HG03139 (cell line): ENCODE measurements at regions not wholly inside any gene's neighbourhood (a gene's known extent, or its start where the extent isn't known, plus 50 kb on each side); places are given as distances from the start of the nearest gene placed in this dataset.

Experiments
- ATAC-seq: cut with Tn5 transposase; IDR thresholded peaks from one replicate; pipeline ENCODE4 v1.9.1; 2021; ENCODE audit not compliant: unreplicated experiment

DNA sequence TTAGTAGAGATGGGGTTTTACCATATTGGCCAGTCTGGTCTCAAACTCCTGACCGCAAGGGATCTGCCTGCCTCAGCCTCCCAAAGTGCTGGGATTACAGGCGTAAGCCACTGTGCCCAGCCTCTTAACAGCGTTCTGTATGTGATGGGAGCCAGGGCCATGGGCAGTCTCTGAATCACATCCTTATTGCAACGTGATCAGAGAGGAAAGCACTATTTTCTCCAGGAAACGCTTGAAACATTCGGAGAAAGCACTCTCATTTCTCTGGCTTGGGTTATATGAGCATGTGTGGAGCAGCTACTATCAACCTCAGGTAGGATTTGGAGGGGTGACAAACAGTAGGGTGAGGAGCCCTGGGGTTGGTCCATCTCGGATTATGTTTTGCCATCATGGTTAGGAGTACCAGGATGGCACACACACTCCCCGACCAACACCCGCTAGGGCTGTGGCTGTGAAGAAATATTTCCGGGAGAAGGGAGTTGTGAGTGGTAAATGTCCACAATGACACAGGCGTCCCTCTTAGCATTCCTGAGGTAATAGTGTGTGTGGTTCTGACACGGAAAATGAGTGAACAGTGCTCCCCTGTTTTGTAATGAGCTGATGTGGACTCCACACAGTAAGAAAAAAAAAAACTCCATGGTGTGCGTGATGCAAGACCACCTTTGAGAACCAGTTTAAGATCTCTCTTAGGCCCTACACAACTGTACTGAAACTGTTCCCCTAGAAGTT lies 406.2 kb upstream of the ZNF608 start:
- ATAC-seq = no peak

DNA sequence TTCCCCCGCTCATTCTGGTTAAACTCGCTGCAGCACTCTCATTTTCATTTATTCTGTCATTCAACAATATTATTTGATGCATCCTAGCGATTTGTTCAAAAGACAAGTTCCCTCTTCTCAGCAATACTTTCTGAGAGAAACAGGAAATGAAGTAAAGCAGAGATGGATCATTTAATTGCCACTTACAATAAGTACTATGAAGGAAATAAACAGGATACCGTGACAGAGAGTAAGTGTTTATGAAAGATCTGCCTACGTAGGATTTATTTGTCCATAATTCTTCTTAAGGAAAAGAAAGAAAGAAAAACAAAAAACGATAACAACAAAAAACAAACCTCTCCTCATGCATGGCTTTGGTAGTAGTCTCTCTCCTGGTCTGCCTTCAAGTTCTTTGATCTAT lies 406.8 kb upstream of the ZNF608 start:
- ATAC-seq = no peak

DNA sequence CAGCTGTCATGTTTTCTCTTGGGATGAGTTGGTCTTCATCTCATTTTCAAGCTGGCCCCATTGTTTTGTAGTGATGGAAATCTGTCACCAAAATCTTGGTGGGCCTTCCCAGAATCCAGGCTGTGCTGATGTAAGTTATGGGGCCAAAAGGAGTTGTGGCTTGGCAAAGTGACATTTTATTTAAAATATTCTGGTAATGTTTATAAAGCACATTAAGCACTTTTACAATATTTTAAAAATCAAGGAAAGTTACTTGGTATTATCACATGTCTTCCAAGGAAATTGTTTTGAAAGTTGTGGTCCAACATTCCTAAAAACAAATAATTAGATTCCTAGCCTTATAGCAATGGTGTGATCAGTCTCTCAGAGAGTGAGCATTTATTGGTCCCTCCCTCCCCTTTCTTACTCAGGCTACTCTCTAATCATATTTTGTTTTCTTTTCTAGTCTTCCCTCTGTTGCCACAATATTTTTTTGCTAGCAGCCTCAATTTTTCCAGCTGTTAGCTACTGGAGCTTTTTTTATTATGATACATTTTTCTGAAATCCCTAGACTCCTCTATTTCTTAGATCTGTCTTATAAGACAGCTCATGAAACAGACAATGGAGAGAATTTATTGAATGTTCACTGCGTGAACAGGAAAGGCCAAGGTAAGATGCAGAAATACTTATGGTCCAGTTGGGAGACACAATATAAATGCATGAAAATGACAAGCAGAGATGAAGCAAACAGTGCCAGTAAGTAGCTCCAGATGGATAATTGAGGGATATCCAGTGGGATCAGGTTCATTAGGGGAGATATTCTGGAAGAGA lies 408.1 kb upstream of the ZNF608 start:
- ATAC-seq = no peak

DNA sequence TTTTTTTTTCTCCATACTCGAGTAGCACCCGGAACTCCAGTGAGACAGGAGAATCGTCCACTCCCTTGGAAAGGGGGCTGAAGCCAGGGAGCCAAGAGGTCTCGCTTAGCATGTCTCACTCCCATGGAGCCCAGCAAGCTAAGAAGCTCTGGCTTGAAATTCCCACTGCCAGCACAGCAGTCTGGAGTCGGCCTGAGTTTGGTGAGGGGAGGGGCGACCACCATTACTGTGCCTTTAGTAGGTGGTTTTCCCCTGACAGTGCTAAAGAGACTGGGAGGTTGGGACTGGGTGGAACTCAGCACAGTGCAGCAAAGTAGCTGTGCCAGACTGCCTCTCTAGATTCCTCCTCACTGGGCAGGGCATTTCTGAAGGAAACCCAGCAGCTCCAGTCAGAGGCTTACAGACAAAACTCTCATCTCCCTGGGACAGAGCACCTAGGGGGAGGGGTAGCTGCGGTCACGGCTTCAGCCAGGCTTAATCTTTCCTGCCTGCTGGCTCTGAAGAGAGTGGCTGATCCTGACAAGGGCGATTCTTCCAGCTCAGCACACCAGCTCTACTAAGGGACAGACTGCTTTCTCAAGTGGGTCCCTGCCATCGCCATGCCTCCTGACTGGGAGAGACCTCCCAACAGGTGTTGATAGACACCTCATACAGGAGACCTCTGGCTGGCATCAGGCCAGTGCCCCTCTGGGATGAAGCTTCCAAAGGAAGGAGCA lies 414.5 kb upstream of the ZNF608 start:
- ATAC-seq = no peak

DNA sequence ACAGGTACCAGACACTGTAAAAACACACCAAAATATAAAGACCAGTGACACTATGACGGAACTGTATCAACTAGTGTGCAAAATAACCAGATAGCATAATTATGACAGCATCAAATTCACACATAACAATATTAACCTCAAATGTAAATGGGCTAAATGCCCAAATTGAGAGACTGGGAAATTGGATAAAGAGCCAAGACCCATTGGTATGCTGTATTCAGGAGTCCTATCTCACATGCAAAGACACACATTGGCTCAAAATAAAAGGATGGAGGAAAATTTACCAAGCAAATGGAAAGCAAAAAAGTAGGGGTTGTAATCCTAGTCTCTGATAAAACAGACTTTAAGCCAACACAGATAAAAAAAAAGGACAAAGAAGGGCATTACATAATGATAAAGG lies 416.3 kb upstream of the ZNF608 start:
- no peak for ATAC-seq

DNA sequence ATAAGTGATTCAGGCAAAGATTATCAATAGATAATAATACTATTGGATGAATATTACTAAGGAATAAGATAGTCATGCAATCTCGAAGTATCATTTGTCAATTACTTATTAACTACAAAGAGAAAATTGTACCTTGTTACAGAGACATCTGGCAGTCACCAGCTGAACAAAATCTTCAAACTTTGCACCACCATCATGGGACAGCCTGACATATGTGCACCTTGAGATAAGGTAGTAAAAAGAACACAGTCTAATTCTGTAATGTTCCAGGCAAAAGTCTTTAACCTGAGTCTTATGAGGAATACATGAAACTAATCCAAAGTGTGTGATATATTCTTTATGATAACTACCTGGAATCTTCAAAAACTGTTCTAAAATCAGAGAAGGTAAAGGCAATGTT lies 423.0 kb upstream of the ZNF608 start:
- ATAC-seq = no peak

DNA sequence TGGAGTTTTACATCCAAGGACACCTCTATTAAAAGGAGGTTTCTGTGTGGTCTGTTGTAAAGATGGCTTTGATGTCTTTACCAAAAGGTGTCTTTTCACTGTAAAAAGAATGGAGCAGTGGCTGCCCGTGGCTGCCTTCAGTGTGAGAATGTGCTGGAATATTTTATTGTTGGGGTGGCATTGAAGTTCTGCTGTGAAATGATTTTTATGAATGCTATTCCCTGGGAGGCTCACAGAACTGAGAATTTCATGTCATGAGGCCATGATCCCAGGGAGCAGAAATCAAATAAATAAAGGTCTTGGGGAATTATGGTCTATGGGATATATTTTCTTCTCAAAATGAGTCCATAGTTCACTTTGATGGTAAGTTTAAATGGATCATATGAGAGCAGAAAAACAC lies 425.2 kb upstream of the ZNF608 start:
- ATAC-seq = no peak

DNA sequence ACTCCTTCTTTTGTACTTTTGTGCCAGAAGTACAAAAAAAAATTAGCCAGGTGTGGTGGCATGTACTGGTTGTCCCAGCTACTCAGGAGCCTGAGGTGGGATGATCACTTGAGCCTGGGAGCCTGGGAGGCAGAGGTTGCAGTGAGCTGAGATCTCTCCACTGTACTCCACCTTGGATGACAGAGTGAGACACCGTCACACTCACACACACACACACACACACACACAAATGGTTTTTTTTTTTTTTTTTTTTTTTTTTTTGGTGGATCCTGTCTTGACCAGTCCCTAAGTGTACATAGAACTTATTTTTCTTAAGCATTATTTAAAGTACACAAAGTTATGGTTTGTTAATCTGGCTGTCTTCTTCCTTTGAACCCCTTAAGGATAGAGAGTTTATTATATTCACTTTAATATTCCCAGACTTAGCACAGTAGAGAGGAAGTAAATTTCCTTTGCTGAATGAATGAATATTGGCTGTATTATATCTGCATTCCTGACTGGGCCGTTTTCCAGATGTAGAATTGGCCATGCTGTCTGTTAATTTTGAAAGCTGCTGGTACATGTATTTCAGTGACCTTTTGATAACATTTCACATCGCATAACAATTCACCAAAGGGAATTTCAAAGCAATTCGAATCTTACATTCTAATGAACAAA lies 429.0 kb upstream of the ZNF608 start:
- ATAC-seq = no peak

DNA sequence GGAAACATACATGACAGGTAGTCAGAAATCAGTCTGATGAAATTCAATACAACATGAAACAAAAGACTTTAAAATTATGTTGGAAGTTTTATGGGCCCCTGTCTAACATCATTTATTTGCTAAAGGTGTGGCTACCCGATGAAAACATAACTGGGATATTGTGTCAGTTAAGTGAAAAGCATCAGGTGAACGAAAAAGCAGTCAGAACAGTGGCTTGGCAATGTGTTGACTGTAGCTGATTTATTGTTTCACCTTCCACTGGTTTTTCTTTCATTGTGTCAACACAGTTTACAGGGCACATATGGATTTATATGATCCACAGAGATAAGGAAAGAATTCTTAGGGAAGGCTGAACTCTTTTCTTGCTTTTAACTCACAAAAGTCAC lies 429.6 kb upstream of the ZNF608 start:
- no peak for ATAC-seq

DNA sequence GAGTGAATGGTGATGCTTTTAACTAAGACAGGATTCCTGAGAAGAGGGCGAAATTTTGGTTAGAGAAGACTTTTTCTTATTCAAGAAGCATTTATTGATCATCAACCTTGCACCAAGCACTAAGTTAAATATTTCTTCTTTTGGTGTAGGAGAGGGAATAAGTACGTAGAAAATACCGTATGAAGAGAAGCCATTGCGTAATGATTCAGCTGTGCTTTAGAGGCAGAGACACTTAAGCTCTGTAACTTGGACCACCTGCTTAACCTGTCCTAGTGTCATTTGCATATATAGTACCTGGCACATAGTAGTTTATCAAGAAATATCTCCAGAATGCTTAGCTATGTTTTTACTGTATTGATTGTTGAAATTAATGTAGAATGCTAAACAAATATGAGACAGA lies 430.9 kb upstream of the ZNF608 start:
- no peak for ATAC-seq

DNA sequence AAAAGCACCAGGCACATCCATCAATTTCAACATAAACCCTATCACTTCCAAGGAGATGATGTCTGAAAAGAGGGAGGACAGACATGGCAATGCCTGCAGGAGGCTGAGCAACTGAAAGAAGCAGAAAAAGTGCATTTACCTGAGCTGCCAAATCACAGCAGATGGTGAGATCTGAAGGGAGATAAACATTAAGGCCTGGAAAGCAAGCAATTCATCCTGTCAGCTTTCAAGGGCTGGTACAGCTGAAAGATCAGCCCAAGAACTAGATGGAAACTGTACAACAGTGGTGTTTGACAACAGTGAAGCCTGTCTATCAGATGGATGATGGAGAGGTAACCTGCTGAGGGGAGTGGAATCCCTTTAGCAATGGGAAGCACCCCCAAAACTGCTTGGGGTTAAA lies 433.2 kb upstream of the ZNF608 start:
- ATAC-seq = no peak

DNA sequence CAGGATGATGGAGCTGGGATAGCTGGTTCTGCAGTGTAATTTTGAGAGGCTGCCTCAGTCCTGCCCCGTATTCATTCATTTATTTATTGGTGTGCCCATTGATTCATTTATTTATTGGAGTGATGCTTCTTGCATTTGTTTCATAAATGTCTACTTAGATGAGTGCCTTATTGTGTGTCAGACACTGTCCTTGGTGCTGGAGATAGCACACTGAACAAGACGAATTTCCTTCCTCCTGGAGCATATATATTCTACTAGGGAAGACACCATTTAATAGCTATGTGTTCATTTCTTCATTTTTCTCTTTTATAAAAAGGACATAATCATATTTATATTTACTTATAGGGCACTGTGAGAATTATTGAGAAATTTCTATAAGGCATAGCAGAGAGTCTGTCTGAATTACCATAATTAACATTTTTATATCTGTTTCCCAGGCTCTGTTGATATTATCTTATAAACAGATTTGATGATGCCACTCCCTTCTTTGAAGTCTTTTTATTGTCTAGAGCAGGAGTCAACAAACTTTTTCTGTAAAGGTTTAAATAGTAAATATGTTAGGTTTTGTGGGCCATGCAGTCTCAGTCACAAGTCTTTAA lies 433.9 kb upstream of the ZNF608 start:
- ATAC-seq = no peak

DNA sequence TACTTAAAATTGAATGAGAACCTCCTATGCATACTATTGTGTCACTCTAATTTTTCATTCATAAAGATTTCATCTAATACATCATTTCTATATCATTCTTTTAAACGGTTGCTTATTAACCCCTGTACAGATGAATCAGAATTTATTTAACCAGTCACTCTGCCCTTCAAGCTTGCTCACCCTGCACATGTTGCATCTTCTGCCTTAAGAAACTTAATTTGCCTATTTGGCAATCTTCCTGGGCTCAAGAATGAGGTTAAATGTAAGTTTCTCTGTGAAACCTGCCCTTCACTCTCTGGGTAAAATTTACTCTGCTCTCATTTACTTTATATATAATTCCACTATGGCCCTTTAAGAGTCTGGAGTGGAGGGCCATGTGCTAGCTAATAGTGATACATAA lies 434.7 kb upstream of the ZNF608 start:
- ATAC-seq = no peak

DNA sequence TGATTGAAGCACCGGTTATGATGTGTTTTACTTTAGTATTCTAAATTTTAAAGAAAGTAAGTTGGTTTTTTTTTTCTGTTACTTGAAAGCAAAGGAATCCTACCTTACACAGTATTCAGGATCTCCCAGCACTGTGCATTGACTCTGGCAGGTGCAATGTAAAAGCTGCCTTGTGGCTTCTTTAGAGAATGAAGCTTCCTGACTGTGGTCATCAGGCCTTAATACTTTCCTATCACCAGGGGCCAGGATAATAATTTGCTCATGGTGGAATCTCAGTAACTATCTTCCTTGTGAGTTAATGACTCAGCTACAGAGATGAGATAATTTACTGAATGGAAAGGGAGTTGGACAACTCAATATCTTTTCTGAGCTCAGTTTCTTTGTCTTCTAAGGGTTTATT lies 435.5 kb upstream of the ZNF608 start:
- ATAC-seq = no peak

DNA sequence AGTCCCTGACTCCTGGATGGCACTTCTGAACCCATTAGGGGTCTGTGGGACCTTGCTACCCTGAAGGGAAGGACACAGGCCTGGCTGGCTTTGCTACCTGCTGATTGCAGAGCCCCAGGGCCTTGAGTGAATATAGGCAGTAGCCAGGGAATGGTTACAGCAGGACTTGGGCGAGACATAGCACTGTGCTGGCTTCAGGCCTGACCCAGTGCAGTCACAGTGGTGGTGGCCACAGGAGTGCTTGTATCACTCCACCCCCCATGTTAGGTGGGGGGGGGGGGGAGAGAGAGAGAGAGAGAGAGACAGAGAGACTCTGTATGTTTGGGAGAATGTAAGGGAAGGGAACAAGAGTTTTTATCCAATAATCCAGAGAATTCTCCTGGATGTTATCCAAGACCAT lies 439.3 kb upstream of the ZNF608 start:
- no peak for ATAC-seq

DNA sequence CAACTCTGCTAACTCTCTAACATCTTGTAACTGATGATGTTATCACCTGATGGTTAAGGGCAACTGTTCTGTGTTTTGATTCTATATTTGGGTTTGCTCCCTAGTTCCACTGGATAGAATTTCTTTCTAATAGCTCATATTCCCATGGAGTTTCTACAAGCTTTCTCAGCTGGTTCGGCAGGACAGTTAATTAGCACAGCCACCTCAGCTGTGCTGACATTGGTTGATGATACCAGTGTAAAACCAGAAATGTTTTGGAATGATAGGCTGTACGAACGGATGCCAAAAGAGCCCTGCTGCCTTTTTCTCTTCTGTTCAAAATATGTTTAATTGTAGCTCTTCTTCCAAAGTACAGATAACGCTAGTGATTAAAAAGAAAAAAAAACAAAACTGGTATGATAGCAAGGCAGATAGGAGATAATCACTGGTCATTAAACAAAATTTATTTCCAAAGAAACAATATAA lies 440.5 kb upstream of the ZNF608 start:
- ATAC-seq = no peak

DNA sequence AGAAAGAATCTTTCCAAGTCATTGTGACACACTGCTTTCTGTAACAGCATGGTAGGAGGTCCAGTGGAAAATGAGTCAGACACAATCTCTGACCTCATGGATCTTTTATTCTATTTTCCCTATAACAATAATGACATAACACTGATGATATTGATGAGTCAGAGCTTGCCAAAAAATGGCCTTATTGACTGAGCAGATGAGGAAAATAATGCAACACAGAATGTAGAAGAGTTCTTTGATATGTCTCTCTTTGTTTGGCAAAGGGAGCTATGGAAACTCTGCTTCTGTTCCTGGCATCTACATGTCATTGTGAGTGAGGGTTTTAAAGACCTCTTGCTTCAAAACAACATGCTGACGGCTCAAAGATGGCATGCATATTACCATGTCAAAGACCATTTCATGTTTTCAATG lies 443.1 kb upstream of the ZNF608 start:
- no peak for ATAC-seq

DNA sequence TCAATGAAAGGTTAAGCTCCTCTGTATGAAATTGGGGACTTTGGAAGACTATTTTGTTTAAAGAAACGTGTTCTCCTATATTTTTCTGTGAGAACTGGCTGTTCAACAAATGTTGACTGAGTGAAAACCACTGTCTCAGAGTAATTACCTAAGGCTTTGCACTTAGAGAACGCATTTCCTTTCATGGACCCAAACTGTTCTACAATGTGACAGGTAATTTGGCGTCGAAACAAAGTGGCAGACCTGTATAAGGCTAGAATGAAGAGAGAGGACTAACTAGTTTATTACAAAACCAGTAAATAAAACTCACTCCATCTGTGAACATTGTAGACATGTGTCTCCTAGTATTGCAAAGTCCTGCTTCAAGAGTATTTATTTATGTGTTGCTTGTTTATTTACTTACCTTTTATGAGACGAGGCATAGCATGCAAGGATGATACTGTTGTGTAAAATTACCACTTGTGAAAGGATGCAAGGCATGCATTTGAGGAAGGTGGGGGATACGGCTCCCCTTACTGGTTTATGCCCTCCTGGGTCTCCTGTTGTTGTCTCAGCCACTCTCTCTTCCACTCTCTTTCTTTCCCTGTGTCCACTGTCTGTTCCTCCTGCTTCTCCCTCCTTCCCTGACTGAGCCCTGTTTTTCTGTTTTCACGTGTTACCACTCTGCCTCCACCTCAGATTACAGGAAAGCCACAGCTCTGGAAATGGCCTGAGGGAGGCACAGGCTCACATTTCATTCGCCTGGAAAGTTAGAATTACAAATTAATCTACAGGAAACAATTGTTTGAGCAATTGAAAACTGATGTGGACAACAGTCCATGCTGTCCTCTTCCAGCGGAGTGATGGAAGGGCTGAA lies 444.0 kb upstream of the ZNF608 start:
- ATAC-seq = no peak

DNA sequence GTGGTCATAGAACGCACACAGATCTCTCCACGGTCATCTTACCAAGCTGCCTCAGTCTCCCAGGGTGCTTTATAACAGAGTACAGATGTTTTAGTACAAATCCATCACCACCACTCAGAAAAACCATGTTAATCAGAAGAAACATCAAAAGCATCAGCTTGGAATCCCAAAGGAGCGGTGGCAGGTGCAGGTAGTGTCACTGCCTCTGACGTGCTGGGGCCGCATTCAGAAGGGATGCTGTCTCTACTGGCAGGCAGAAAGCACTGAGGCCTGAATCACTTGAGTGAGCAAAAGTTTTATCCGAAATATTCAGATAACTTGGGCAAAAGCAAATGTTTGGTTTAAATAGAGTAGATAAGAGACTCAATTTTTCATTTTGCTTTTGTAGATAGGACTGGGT lies 448.4 kb upstream of the ZNF608 start:
- no peak for ATAC-seq

DNA sequence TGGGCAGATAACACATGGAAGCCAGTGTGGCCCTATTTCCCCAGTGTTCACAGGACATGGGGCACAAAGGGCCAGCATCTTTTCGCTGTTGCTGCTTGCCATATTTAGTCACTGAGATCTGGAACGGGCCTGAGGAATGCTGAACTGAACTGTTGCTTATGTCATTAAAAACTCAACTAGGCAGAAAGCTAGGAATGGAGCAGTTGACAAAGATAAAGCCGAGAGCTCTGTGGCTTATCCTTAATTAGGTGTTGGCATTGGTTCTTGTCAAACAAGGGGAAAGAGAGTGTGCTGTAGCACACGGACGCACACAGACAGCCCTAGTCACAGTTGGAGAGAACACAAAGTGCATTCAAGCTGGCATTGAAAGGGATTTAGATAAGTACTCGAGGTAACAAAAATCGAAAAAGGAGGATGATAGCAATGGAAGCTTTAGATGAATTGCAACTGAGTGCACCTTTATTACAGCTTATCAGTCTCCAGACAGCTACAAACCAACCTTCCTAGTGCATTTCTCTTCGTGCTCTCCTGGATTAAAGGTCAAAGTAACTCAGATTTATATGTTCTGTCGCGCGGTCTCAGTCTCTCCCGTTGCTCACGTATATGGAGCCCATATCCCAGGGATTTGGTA lies 450.2 kb upstream of the ZNF608 start:
- no peak for ATAC-seq
